ENCODE measurements at regions not wholly inside any gene's neighbourhood (a gene's known extent, or its start where the extent isn't known, plus 50 kb on each side); places are given as distances from the start of the nearest gene placed in this dataset.
A peak's percentile ranks its signal among the peaks of the same experiment; 100 is the strongest.

GRCh38 chr13:86684402-86684801, 885.2 kb upstream of the SLITRK6 start:
- ATAC-seq: no peak
- intact Hi-C loops (cut with DNase I): no loop called here
- no peak for DNase-seq (ENCODE audit: missing footprints)

- no peak for ATAC-seq
- DNase-seq (ENCODE audit: missing footprints): no peak
- intact Hi-C loops (cut with DNase I): no loop called here
These were observed 890.7 kb upstream of the SLITRK6 start for GRCh38 chr13:86689911-86690310.

GRCh38 chr13:86692291-86692690, 893.1 kb upstream of the SLITRK6 start:
- ATAC-seq (no peak), DNase-seq (ENCODE audit: missing footprints) (no peak)
- intact Hi-C loops (cut with DNase I): no loop called here

- intact Hi-C loops (cut with DNase I): no loop called here
- no peak for ATAC-seq
These were observed 910.8 kb upstream of the SLITRK6 start for GRCh38 chr13:86710013-86710412.

GRCh38 chr13:86710896-86711295, 911.7 kb upstream of the SLITRK6 start:
- intact Hi-C loops (cut with DNase I): no loop called here
- DNase-seq (ENCODE audit: missing footprints) (no peak), ATAC-seq (no peak)

More at GRCh38 chr13:86710013-86710412, 910.8 kb upstream of the SLITRK6 start:
- DNase-seq (ENCODE audit: missing footprints): no peak

GRCh38 chr13:86714495-86714894, 915.3 kb upstream of the SLITRK6 start:
- DNase-seq (ENCODE audit: missing footprints): no peak
- intact Hi-C loops (cut with DNase I): no loop called here
- no peak for ATAC-seq

- intact Hi-C loops (cut with DNase I): no loop called here
- ATAC-seq: no peak
These were observed 925.9 kb upstream of the SLITRK6 start for GRCh38 chr13:86725105-86725504.

GRCh38 chr13:86729206-86729605, 930.0 kb upstream of the SLITRK6 start:
- ATAC-seq (no peak), DNase-seq (ENCODE audit: missing footprints) (no peak)
- intact Hi-C loops (cut with DNase I): no loop called here

More at GRCh38 chr13:86725105-86725504, 925.9 kb upstream of the SLITRK6 start:
- DNase-seq (ENCODE audit: missing footprints): no peak

- no peak for DNase-seq (ENCODE audit: missing footprints)
- ATAC-seq: no peak
- intact Hi-C loops (cut with DNase I): no loop called here
These were observed 932.8 kb upstream of the SLITRK6 start for GRCh38 chr13:86731987-86732386.

- DNase-seq (ENCODE audit: missing footprints) (peak; percentile 21), ATAC-seq (no peak)
- intact Hi-C loops (cut with DNase I): no loop called here
These were observed 933.7 kb upstream of the SLITRK5 start for GRCh38 chr13:86737334-86737932.

- intact Hi-C loops (cut with DNase I): no loop called here
- no peak for ATAC-seq
- DNase-seq (ENCODE audit: missing footprints): no peak
These were observed 929.3 kb upstream of the SLITRK5 start for GRCh38 chr13:86741762-86742285.

- no peak for ATAC-seq
- no peak for DNase-seq (ENCODE audit: missing footprints)
- intact Hi-C loops (cut with DNase I): no loop called here
These were observed 913.8 kb upstream of the SLITRK5 start for GRCh38 chr13:86757236-86757978.

- no peak for DNase-seq (ENCODE audit: missing footprints)
- intact Hi-C loops (cut with DNase I): no loop called here
- no peak for ATAC-seq
These were observed 913.1 kb upstream of the SLITRK5 start for GRCh38 chr13:86758116-86758515.

GRCh38 chr13:86760620-86761019, 910.6 kb upstream of the SLITRK5 start:
- intact Hi-C loops (cut with DNase I): no loop called here

GRCh38 chr13:86765462-86765861, 905.7 kb upstream of the SLITRK5 start:
- no peak for DNase-seq (ENCODE audit: missing footprints)
- intact Hi-C loops (cut with DNase I): no loop called here
- ATAC-seq: no peak

More at GRCh38 chr13:86760620-86761019, 910.6 kb upstream of the SLITRK5 start:
- DNase-seq (ENCODE audit: missing footprints): no peak
- ATAC-seq: no peak

GRCh38 chr13:86788616-86789015, 882.6 kb upstream of the SLITRK5 start:
- DNase-seq (ENCODE audit: missing footprints): no peak
- ATAC-seq: no peak
- intact Hi-C loops (cut with DNase I): loop anchor here (5.0 kb wide), 1 partner anchor 119 kb away; no protein-coding TSS in a partner anchor

- ATAC-seq: no peak
- no peak for DNase-seq (ENCODE audit: missing footprints)
- intact Hi-C loops (cut with DNase I): no loop called here
These were observed 879.0 kb upstream of the SLITRK5 start for GRCh38 chr13:86792153-86792651.

- intact Hi-C loops (cut with DNase I): no loop called here
- ATAC-seq (no peak), DNase-seq (ENCODE audit: missing footprints) (no peak)
These were observed 875.3 kb upstream of the SLITRK5 start for GRCh38 chr13:86795858-86796257.

GRCh38 chr13:86810361-86810760, 860.8 kb upstream of the SLITRK5 start:
- ATAC-seq: no peak
- intact Hi-C loops (cut with DNase I): no loop called here
- no peak for DNase-seq (ENCODE audit: missing footprints)

GRCh38 chr13:86813198-86813597, 858.0 kb upstream of the SLITRK5 start:
- ATAC-seq: no peak
- no peak for DNase-seq (ENCODE audit: missing footprints)
- intact Hi-C loops (cut with DNase I): no loop called here

Data from Right ventricle myocardium inferior (tissue), 1 donor.